ENCODE measurements at regions not wholly inside any gene's neighbourhood (a gene's known extent, or its start where the extent isn't known, plus 50 kb on each side); places are given as distances from the start of the nearest gene placed in this dataset.

GRCh38 chr18:44409071-44409470, 271.6 kb upstream of the SETBP1 start:
- no peak for DNase-seq (ENCODE audit: low read depth in 2 of 2)

DNA sequence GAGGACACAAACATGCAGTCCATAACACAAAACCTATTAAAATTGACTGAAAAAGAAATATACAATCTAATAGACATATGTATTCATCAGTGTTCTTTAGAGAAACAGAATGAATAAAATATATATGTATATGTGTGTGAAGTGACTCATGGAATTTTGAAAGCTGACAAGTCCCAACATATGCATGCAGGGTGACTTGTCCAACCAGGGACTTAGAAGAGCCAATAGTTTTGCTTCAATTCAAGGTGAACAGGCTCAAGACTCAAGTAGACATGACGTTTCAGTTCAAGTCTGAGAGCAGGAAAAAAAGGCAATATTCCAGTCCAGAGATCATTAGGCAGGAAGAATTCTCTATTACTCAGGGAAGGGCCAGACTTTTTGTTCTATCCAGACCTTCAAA, 271.2 kb upstream of the SETBP1 start:
- no peak for DNase-seq (ENCODE audit: low read depth in 2 of 2)

GRCh38 chr18:44410740-44411139, 269.9 kb upstream of the SETBP1 start:
- no peak for DNase-seq (ENCODE audit: low read depth in 2 of 2)

DNA sequence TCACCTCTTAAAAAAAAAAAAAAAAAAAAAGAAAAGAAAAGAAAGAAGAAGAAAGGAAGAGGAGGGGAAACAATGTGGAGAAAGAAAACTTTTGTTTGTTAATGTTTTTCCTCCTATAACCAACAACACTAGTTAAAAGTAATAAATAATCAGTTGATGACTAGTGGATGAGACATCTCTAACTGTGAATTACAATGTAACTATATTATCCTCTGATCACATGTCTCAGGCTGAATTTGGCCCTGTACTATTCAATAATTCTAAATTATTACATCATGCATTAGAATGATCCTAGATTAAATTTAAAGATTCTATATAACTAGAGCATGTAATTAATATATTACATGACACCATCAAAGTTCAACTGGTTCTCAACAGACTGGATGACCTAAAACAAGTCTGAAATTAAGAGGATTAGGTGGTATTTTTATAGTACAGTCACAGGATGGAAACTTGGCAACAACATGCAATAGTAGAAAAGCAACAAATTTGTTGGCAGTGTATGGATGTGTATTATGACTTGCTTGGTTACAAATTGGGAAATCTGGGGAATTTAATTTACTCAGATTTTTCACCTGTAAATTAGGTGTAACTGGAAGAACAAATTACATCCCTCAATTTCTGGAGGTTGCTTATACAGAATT, 269.3 kb upstream of the SETBP1 start:
- peak in 1 of 2 donors; percentile 54 for DNase-seq (ENCODE audit: low read depth in 2 of 2)

DNA sequence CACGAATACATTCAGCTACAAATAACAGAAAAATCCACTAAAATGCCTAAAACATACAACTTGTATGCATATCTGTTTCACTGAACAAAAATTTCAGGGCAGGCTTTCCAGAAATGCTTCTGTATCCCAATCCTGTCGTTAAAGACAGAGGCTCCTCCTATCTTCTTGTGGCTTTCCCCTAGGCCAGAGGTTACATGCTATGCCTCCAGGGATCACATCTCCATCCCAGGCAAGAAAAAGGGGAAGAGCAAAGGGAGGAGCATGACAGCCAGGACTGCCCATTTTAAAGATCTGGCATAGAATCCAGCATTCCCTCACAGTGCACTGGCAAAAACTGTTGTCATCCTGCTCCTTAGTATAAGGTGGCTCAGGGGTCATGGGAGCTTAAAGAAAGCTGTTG, 268.7 kb upstream of the SETBP1 start:
- DNase-seq (ENCODE audit: low read depth in 2 of 2), result no peak

DNA sequence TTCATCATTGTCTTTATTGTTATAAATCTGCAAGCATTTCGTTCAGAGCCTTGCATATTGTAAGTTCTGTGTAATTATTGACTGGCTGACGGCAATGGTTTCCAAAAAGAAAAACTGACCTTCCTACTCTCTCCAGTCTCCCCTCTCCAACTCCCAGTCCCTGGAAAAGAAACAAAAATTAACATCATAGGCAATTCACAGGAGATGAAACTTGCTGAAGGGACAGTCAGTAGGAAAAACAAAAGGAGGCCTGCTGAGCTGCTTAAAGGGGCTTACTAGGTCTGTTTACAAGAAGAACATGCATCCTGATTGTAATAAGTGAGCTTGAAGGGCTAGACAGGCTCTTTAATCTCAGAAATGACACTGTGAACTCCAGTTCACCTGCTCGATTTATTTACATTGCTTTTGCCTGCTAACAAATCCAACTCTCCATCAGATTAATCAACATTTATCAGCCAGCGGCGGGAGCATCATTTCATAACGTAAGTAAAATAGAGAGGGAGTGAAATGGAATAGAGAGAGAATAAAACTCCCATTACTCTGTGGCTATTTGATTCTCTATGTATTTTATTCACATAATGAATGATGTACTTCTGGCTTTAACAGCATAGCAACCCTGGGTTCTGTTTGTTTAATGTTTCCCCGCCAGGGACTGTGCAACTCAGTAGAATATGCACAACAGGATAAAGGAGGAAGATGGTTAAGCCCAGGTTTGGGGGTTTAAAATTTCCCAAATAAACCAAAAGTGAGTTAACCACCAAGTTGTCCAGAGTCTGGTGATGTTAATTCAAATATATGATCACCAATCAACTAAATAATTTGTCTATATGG, 256.7 kb upstream of the SETBP1 start:
- no peak for DNase-seq (ENCODE audit: low read depth in 2 of 2)

DNA sequence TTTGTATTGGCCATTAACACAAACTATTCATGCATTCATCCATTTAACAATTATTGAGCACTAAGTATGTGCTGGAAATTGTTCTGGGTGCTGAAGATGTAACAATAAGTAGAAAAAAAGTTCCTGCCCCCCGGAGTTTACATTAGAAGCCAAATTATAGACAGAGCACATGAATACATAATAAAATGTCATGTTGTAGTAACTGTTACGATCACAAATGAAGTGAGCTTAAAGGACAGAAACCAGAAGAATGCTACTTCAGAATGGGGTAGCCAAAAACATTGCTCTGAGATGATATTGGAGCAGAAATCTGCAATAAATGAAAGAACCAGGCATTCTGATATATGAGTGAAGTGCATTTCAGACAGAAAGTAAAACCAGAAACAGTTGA, 256.0 kb upstream of the SETBP1 start:
- DNase-seq (ENCODE audit: low read depth in 2 of 2), result no peak

GRCh38 chr18:44425161-44425560, 255.5 kb upstream of the SETBP1 start:
- DNase-seq (ENCODE audit: low read depth in 2 of 2), result no peak

- DNase-seq (ENCODE audit: low read depth in 2 of 2), result no peak
Measured at GRCh38 chr18:44437603-44438002, 243.1 kb upstream of the SETBP1 start.

GRCh38 chr18:44450226-44450625, 230.5 kb upstream of the SETBP1 start:
- DNase-seq (ENCODE audit: low read depth in 2 of 2), result no peak

DNA sequence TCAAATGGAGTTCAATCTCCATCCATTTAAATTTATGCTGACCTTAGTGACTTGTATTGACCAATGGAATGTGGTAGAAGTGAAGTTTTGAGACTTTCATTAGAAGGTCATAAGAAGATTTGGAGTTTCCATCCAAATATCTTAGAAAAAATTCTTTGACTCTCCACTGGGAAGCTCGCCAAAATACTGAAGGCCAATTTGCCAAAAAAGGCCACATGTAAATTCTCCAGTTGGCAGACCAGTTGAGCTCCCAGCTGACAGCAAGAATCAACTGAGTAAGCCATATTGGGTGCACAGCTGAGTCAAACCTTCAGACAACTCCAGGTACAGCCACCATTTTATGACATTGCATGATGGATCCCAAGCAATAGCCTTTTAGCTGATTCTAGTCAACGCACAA, 228.3 kb upstream of the SETBP1 start:
- no peak for DNase-seq (ENCODE audit: low read depth in 2 of 2)

GRCh38 chr18:44453505-44453904, 227.2 kb upstream of the SETBP1 start:
- no peak for DNase-seq (ENCODE audit: low read depth in 2 of 2)

DNA sequence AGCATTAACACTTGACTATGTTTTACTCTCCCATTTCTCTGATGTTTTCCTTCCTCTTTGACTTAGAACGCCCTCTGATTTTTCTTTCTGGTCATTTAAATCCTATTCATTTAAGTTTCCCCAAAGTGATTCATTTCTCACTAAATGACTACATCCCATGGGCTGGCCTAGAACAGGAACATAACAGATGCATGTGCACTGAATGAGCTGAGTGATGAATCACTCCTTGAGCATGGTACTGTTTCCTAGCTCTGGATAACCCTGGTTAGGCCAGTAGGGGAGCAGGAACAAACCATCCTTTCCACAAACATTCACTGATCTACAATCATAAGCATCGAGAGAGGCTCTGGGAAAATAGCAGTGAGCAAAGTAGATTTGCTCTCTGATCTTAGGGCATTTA, 221.9 kb upstream of the SETBP1 start:
- no peak for DNase-seq (ENCODE audit: low read depth in 2 of 2)

DNA sequence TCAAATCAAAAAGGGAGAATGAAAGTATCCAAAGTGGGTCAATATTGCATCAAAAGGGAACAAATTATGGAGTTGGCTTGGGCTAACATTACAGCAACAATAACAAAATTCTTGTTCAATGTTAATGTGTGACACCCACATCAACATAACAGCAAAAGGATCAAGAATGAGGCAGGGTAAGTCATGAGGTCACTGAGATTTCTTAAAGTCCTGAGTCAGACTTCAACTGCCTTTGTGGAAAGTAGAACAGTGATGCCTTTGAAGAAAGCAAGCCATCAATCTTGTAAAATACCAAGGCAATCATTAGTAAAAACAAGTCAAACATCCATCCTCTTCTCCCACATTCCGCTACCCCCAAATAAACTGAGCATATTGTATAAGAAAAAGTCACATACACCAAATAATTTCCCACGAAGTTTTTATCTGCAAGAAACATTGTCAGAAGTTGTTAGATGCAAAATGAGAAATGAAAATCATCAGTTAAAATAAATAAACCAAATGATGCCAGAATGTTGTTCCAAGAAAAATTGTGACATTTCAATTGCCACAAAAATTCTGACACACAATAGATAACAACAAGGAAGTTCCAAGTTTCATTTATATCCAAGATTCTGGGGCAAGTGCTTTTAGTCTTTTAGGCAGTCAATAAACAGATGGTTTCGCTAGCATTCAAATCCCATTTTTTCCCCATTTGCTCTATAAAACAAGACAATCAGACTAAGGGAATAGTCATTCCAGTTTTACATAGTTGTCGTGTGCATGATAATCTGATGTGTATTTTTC, 216.1 kb upstream of the SETBP1 start:
- no peak for DNase-seq (ENCODE audit: low read depth in 2 of 2)

GRCh38 chr18:44465381-44465841, 215.3 kb upstream of the SETBP1 start:
- DNase-seq (ENCODE audit: low read depth in 2 of 2), result no peak

- DNase-seq (ENCODE audit: low read depth in 2 of 2), result no peak
Measured at GRCh38 chr18:44466997-44467396, 213.7 kb upstream of the SETBP1 start.

DNA sequence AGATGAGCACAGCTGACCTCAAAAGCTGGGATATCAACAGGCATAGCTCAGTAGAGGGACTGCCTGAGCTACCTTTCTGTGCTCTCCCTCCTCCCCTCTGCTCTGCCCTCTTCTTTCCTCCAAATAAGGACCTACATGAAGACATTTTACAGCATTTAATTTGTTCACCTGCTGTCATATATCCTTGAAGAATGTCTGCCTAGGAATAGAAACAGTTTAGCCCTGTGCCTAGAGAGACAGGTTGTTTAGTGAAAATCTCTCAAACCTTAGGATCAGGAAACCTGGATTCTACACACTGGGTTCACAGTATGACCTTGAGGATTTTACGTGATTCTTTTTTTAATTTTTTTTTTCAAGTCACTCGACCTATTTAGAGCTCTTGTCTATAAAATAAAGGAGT, 213.0 kb upstream of the SETBP1 start:
- no peak for DNase-seq (ENCODE audit: low read depth in 2 of 2)

GRCh38 chr18:44473394-44474066, 207.2 kb upstream of the SETBP1 start:
- DNase-seq (ENCODE audit: low read depth in 2 of 2), result no peak

GRCh38 chr18:44474067-44474411, 206.6 kb upstream of the SETBP1 start:
- DNase-seq (ENCODE audit: low read depth in 2 of 2), result no peak

GRCh38 chr18:44474591-44474990, 206.1 kb upstream of the SETBP1 start:
- DNase-seq (ENCODE audit: low read depth in 2 of 2), result no peak

DNA sequence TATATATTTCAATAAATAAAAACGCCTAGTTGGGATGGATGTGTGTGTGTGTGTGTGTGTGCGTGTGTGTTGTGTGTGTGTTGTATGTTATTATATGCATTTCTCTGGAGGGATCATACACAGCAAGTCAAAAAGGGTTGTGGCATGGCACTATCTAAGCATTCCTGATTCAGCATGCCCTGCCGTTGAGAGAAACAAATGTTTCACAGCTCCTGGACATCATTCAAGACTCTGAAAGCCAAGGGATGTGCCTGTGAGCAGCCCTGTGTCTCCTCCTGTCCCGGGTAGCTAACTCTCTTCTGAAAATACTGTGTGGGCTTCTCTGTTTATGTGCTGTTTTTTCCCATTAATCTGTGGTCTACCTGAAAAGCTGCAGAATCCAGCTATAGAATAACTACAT, 197.9 kb upstream of the SETBP1 start:
- DNase-seq (ENCODE audit: low read depth in 2 of 2), result no peak

GRCh38 chr18:44495151-44495550, 185.5 kb upstream of the SETBP1 start:
- DNase-seq (ENCODE audit: low read depth in 2 of 2), result no peak
